HG03095 (cell line): ENCODE measurements at regions not wholly inside any gene's neighbourhood (a gene's known extent, or its start where the extent isn't known, plus 50 kb on each side); places are given as distances from the start of the nearest gene placed in this dataset.
"Not testable (repeated sequence)": the region's sequence is repeated elsewhere in the genome, so short reads cannot be mapped to it uniquely, and the experiment has no call there.

Experiments used
- ATAC-seq: cut with Tn5 transposase; IDR thresholded peaks from one replicate; pipeline ENCODE4 v1.9.1; 2021; ENCODE audit warnings: moderate library complexity; ENCODE audit not compliant: unreplicated experiment

DNA sequence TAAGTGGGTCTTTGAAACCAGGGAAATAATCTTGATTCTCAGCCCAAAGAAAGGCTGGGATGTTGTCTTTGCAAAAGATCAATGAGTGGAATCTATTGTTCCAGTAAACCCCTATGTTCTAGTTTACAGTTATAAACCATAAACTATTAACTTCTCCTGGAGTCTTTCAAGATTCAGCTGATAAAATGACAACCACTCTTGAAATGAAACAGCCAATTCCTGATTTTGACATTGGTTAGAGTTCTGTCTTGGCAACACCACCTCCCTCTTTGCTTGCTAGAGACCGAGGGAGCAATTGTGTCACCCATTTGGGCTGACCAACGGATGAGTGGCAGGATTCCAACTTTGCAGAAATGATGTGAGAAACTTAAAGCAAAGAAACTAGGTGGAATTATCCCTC lies 746.9 kb downstream of the SLC4A3 start:
- ATAC-seq, result no peak

DNA sequence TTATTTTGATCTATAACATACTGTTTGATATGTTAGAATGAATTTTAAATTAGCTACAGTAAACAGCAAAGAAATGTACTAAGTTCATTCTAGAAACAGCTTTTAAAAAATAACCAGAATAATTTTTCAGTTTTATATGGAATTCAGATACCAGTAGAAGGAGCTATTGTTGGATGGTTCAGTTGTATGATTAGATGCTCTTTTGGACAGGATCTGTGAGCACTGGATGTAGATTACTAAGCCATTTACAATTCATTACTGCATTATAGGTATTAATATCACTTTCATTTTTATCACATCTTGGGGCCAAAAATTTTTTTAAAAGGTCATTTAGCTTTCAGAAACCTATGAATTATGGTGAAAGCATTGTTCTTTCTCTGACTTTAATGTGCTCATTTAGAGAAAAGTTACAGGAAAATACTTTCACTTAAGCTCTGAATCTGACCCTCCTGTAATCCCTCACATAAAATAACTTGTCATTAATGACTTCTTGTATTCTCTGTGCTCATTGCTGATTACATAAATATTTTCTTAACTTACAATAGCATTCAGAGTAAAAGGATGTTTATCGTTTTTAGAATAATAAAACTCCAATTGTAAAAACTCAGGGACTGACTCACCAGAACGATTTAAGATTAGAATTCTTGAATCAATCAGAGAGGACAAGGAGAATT lies 750.2 kb downstream of the SLC4A3 start:
- no peak for ATAC-seq

DNA sequence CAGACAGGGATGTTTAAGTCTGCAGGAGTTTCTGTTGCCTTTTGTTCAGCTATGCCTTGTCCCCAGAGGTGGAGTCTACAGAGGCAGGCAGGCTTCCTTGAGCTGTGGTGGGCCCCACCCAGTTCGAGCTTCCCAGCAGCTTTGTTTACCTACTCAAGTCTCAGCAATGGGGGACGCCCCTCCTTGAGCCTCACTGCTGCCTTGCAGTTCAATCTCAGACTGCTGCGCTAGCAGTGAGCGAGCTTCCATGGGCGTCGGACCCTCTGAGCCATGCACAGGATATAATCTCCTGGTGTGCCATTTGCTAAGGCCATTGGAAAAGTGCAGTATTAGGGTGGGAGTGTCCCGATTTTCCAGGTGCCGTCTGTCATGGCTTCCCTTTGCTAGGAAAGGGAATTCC lies 760.3 kb downstream of the SLC4A3 start:
- not testable (repeated sequence) for ATAC-seq

DNA sequence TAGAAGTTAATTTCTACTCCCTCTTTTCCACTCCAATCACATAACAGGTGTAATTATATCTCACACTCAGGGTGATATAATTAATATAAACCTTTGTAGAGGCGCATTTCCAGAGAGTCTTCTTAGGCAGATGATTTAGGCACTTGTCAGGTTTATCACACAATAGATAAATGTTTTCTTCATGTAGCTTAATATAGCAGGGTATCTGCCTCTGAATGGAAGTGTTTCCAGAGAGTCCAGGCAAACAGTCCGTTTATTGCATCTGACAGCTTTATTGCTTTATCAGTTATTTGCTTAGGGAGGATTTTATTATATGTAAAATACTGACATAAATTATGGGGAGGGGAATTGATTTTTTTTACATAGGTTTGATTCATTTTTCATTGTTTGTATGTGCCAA lies 766.3 kb downstream of the SLC4A3 start:
- no peak for ATAC-seq

DNA sequence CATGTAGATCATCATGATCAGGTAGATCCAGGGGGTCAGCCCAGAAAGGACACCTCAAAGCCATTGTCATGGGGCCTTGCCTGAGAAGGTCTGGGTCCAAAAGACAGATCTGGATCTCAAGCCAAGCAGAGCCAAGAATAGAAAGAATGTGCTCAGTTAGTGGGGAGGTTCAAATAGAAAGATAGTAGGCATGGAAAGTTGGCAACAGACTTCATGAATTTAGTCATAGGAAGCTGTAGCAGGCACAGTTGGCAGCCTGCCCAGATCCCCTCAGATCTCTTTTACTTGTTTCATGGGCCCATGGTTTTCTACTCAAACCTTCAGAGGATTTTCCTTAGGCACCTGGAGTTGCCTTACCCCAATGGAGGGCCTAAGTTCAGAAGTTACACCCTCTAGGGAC lies 767.0 kb downstream of the SLC4A3 start:
- ATAC-seq, result no peak

DNA sequence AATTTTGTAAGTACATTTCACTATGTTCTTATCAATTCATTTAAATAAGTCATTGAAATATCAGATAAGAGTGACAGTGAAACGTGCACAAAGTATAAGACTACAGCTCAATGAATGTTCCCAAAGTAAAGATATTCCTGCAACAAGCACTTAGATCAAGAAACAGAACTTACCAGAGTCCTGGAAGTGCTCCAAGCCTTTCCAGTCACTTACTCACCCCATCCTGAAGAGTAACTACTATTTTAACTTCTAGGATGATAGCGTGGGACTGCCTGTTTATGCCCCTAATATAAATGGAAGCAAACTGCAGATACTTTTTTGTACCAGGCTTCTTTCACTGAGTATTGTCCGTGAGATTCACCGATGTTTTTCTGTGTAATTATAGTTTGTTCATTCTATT lies 768.9 kb downstream of the SLC4A3 start:
- no peak for ATAC-seq

DNA sequence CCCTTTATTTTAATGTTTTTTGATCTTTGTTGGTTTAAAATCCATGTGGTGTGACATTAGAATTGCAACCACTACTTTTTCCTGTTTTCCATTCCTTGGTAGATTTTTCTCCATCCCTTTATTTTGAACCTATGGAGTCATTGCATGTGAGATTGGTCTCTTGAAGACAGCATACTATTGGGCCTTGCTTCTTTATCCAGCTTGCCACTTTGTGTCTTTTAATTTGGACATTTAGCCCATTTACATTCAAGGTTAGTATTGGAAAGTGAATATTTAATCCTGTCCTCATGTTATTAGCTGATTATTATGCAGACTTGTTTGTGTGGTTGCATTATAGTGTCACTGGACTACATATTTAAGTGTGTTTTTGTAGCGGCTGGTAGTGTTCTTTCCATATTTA lies 782.9 kb downstream of the SLC4A3 start:
- ATAC-seq, result no peak

DNA sequence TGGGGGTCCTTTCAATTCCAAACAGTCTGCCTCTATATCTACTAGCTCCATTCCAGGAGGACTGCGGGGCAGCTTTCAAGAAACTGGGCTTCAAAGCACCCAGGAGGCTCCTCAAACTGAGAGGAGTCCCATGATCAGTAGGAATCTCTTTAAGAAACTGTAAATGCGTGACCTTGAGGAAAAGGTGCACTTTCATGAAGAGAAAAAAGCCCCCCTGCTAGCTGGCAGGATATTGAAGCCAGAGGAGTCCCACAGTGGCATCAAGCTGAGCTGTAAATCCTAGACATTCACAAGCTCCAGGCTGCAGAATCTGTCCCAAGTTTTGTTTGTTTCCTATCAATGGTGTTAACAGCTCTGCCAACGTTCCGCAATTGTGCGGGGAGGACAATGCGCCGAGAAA lies 790.1 kb downstream of the SLC4A3 start:
- ATAC-seq, result no peak

DNA sequence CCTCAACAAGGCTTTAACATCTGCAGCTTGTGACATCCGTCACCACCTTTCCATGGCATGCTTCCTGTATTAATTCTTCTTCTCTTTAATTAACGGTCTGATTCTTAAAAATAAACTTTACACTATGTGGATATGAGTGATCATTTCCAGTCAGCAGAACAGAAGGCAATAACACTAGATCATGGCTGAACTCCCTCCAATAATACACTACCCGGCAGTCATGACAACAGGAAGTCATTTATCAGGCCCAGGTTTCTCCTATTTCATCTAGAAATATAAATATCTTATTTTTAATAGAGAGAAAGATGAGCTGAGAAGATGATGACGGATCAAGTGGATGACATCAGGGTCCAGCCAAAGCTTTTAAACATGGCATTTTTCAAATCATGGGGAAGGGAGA lies 792.2 kb downstream of the SLC4A3 start:
- no peak for ATAC-seq

DNA sequence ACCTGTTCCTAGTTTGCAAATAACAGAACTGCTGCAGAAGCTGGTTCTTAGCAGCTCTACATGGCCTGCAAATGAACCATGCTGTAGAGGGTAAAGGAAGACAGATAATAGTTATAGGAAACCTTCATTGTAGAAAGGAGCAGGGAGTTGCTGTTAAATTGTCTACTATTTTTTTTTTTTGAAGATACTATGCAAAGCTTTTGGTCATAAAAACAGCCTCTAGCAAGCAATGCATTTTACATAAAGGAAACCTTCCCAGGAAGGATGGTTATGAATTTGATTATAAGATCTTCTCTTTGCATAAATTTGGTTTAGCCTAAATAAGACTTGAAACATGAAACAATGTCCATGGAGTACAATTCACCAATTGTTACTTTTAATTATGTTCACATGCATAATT lies 793.4 kb downstream of the SLC4A3 start:
- ATAC-seq, result no peak

DNA sequence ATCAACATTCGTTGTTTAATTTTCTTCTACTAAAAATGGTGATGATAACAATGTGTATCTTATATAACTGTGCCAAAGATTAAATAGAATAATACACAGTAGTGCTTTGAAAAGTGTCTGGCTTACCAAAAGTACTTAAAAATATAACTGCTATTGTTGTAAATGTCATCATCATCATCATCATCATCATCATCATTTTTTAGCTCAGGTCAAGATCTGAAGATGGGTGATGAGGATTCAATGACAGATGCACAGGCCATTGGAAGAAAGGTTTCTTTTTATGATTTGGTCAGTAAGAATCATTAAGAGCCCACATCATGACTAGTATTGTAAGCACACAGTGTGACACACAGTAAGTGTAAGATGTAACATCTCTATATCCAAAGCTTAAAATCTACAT lies 795.2 kb downstream of the SLC4A3 start:
- ATAC-seq, result no peak

DNA sequence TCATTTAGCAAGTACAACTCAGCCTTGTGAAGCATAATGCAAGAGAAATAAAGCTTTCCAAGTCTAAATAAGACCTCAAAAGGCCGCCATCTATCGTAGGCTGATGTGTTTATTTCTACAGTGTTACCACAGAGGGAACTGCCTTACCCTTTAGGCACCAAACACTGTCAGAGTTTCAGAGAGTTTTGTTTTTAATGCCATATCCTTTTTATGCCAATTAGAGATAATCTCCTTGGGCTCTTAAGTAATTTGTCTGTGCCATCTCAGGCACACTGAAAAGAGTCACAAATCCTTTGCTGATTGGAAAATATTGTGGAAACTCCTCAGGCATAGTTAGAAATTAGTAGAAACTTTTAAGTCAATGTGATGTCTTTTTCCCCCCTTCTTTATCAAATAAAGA lies 797.1 kb downstream of the SLC4A3 start:
- ATAC-seq, result no peak

DNA sequence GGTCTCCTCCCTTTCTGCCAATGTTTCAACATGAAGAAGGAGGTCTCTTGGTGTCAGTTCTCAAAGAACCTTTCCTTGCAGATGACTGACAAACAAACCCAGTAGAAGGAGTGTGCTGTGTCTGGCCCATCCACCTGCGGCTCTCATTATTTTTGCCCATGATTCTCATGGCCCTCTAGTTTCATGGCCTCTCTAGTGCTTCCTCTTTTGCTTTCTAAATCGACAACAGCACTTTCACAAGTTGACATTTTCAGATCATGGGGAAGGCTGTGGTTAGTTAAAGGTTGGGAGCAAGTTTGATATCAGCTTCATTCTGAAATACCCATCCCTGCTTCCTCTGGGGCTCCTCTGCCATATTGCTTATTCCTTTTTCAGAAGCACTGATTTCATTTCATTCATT lies 805.2 kb downstream of the SLC4A3 start:
- ATAC-seq, result peak; percentile 80

DNA sequence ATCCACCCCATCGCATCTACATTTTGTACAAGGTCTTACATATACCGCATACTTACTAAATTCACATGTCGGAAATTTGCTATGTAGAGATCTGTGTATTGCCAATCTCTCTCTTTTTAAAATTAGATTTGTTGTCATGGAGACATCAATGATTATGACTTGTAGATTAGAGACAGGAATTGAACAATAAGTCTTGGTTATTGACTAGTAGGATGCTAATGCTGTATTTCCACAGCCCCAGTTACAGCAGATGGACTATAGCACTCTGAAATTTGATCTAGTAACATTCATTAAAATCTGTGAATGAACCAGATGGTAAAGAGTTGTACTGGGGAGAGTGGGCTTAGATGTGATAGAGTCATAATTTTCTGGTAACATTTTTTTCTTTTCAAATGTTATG lies 805.7 kb downstream of the SLC4A3 start:
- no peak for ATAC-seq

DNA sequence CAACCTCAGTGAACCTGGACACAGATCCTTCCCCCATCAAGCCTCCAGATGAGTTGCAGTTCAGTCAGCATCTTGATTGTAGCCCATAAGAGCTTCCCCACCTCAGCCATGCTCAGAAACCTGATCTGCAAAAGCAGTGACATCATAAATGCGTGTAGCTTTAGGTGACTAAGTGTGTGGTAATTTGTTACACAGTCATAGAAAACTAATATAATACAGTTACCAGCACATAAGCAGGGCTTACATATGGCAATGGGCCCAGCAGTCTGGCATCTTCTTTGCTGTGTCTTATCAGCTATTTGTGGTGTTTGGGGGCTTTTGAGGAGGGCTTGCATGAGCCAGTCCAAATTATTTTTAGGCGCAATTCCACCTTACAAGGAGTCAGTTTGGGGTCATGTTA lies 807.0 kb downstream of the SLC4A3 start:
- no peak for ATAC-seq

DNA sequence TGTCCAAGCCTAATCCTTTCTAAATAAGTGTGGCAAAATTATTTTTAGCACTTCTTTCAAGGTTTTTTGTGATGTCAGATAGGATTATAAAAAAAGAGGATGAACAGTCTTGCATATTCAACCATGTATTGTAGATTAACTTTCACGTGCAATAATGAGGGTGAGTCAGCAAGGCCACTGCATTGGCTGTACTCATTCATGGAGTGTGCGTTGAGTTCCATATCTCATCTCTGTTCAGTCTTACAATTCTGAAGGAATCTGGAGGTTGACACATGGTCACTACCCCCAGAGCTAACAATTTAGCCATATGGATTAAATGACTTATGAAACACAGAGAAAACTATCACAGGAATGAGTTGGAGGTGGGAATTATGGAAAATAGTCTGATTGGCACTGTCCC lies 810.5 kb downstream of the SLC4A3 start:
- ATAC-seq, result no peak

DNA sequence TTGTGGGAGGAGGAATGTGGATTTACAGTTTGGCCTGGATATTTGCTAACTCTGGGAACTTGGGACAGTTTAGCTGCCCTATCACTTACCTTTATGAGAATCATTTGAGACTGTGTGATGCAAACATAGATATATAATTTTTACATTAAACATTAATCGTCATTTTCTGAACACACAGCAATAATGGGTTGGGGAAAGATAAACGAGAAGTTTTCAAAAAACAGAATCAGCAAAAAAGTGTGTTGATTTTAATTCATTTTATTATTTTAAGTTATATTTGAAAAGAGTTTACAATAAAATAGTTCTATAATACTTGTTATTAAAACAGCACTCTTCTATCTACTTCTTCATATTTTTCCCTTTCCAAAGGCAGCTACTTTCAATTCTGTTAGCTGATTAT lies 813.3 kb downstream of the SLC4A3 start:
- no peak for ATAC-seq

DNA sequence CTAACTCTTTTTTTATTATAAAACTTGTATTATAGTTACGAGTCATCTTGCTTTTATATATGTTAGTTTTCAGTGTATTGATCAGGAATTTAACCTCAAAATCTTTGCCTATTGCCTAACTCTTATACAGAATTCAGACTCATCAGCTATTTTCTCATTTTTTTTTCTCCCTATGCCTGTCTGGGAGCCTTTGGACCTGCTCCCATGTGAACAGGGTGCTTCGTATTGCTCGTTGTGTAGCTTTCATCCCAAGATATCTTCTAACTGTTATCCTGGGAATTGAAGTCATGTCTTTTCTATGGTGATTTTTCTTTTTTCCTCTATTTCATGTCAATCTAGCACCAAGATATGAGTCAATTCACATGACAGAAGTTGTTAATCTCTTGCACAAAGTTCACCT lies 814.0 kb downstream of the SLC4A3 start:
- no peak for ATAC-seq

DNA sequence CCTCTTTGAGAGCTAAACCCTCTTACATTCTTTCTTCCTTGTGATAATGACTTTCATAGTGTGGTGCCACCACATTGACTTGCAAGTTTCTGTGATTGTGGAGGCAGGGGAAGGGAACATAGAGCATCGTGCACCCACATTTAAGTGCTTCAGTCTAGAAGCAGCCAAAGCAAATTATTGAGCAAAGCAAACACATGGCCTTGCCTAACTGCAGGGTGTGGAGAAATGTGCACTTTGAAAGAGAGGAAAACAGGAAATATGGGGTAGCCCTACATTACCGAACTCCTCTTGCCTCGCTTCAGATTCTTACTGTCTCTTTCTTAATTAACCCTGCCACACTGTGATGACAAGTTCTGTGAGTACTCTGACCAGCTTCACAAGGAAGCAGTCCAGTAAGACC lies 814.6 kb downstream of the SLC4A3 start:
- no peak for ATAC-seq

DNA sequence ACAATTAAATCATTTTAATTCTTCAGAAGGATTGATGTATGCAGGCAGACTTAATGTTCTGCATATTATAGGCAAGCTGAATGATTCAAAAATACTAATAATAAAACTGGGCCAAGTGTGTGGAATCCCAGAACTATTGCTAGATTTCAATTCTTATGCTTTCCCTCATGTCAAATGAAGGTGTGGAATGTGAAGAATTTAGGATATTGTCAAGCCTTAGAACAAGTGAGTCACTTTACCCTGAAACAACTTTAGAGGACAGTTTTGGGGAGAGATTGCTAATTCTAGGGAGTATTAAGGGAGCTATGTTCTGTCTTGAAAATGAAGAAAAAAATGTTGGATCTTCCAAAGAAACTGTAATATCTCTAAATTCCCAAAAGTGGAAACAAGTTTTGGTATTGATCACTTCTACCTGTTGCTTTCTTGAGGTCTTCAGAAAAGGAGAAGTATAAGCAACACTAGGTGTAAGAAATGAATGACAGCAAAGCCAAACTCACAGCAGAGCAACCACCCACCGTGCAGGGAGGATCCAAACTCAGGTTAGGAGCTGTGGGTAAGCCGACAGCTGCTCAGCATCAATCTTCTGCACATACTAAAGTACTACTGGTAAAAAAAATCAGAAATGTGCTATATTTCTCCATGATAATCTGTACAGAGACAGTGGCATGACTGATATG lies 818.1 kb downstream of the SLC4A3 start:
- no peak for ATAC-seq

DNA sequence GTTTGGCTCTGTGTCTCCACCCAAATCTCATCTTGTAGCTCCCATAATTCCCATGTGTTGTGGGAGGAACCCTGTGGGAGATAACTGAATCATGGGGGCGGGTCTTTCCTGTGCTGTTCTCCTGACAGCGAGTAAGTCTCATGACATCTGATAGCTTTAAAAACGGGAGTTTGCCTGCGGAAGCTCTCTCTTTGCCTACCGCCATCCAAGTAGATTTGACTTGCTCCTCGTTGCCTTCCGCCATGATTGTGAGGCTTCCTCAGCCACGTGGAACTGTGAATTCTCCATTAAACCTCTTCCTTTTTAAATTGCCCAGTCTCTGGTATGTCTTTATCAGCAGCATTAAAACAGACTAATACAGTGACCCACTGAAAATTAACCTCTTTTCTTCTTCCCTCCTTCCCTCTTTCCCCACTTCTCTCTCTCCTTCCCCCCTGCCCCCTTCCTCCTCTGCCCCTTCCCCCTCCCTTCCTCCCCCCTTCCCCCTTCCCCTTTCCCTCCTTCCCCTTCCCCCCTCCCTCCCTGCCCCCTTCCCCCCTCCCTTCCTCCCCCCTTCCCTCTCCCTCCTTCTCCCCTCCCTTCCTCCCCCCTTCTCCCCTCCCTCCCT lies 818.8 kb downstream of the SLC4A3 start:
- no peak for ATAC-seq

DNA sequence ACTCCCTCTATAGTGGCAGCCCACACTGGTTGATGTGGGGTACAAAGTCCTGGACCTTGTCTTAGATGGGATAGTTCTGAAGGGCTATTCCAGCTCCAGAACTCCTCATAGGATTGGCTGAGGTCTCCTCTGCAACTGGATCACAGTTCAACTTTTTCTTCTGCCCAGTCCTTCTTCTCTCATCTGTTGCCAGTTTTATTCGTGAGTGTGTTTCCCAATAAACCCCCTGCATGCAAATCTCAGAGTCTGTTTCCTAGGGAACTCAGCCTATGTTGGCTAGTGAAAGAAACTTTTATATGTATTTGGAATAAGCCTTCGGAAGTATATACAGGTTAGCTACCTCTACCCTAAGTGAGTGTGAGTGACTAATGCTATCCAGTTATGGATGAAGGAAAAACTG lies 823.4 kb downstream of the SLC4A3 start:
- no peak for ATAC-seq

DNA sequence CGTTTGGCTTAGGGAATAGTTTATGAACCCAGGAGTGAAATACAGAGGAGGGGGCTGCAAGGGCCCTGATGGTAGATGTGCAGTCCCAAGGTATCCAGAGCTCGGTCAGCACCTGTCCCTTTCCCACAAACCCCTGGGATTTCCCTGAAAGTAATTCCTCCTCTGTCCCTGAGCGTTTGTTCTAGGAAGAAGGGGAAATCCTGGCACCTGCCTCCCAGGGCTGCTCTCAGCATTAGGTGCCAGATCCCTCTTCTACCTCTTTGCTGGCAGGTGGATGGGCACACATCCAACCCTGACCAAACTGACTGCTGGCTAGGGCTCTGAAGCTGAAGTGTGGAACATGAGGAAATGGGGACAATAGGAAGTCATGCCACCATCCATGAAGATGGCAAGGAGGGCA lies 824.0 kb downstream of the SLC4A3 start:
- ATAC-seq, result no peak
